GM23338 (cell line): ENCODE measurements at regions not wholly inside any gene's neighbourhood (a gene's known extent, or its start where the extent isn't known, plus 50 kb on each side); places are given as distances from the start of the nearest gene placed in this dataset.

Source experiments
- CTCF ChIP-seq, 2 experiments: fragments of 200-600 bp in 1 of 2; sonication (generic) in 1 of 2; conservative IDR thresholded peaks; 2 replicates each; pipeline versions ENCODE4 v1.5.1 to v1.6.1; 2016 to 2017; ENCODE audit warnings: antibody characterized with exemption in 2 of 2, low read depth in 2 of 2, mild to moderate bottlenecking in 2 of 2, moderate library complexity in 1 of 2
- POLR2AphosphoS5 ChIP-seq: IDR thresholded peaks from 2 replicates; pipeline ENCODE4 v1.6.1; 2016; ENCODE audit warnings: antibody characterized with exemption, low read depth
- REST ChIP-seq: IDR thresholded peaks from one replicate; pipeline ENCODE4 v1.6.1; 2018; ENCODE audit warnings: antibody characterized with exemption; ENCODE audit not compliant: unreplicated experiment

- TF ChIP-seq POLR2AphosphoS5 (no peak), CTCF (conservative IDR thresholded peaks at IDR 0.05; ENCODE audit: low read depth in 2 of 2) (no peak), REST (no peak)
Observed at GRCh38 chr12:77323788-77324415, 258.5 kb upstream of the E2F7 start.
